GM18519 (cell line): ENCODE measurements at regions not wholly inside any gene's neighbourhood (a gene's known extent, or its start where the extent isn't known, plus 50 kb on each side); places are given as distances from the start of the nearest gene placed in this dataset.
A peak's percentile ranks its signal among the peaks of the same experiment; 100 is the strongest.
"Not testable (repeated sequence)": the region's sequence is repeated elsewhere in the genome, so short reads cannot be mapped to it uniquely, and the experiment has no call there.

ENCODE experiments used
- ATAC-seq: cut with Tn5 transposase; IDR thresholded peaks from one replicate; pipeline ENCODE4 v1.9.1; 2021; ENCODE audit warnings: mild to moderate bottlenecking, moderate library complexity; ENCODE audit not compliant: unreplicated experiment, low FRiP score

DNA sequence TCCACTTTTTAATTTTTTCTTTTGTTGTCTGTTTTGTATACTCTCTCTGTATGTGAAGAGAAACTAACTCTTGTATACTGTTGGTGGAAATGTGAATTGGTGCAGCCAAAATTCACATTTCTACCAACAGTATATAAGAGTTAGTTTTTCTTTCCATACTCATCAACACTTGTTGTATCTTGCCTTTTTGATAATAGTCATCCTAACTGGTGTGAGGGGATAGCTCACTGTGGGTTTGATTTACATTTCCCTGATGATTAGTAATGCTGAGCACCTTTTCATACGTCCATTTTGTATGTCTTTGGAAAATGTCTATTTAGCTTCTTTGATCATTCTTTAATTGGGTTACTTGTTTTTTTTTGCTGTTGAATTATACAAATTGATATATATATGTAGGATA lies 375.5 kb upstream of the IGFBP3 start:
- no peak for ATAC-seq

DNA sequence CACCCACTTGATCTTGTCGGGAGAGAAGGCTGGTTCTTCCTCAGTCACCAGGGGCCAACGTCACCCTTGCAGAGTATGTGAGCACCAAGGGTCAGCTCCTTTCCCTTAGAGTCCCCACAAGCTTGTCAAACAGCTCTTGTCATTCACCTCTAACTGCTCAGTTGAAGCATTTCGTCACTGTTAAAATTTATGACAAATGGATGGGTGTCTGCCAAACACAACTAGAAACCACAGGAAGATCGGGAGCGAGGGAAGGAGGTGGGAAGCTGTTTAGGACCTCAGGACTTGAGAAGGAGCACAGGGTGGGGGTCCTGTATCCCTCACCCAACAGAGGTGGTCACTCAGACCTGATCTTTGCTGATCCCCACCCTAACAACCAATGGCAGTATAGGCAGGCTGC lies 373.3 kb upstream of the IGFBP3 start:
- ATAC-seq: no peak

DNA sequence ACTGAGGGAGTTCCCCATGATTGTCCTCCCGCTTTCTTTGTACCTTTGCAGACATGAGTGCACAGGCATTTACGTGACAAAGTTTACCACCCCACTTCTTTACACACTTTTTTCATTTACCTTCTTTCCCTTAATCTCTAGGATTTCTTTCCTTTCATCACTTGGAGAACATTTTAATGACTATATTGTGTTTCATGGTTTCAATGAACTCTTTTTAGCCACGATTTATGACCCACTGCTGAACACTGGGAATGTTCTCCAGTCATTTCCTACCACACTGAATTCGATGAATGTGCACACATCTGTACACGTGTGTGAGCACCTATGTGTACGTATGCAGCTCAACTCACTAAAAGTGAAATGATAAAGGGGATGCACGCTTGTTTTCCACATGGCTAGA lies 371.7 kb upstream of the IGFBP3 start:
- ATAC-seq: no peak

DNA sequence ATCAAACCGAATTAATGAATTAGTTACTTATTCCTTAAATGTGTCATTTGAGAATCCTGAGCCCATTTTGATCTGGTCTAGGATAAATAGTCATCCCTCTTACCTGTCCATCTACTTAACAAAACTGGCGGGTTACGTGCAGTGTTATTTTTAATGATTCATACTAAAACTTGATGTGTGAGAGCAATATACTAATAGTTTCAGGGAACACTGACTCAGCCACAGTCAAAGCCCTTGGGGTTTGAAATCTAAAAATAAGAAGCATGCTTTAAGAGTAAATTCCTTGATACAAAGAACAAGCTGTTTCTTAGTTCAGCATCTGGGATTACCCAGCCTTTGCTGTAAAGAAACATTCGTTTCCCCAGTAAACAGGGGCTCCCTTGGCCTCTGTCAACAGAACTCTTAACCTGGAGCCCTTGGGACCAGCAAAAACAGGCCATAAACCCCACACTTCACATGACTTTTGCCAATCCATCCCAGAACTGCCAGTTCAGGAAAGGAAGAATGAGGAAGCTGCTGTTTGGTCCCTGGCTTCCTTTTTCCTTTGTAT lies 370.6 kb upstream of the IGFBP3 start:
- peak; percentile 74 for ATAC-seq

DNA sequence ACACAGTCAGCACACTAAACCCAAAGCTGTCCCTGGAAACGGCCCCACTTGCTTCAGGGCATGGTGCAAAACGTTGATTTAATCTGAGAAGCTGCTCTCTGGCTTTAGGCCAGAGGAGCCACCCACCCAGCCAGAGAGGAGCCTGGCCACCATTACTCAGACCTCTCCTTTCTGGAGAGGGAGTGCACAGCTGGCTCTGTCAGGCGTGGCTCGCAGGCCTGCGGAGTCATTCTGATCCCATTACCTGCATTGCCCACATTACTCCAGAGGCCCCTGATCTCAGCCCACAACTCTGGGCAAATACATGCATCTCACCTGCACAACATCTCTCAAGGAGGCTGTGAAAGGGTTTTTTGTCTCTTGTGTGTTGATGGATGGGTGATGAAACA lies 370.0 kb upstream of the IGFBP3 start:
- ATAC-seq: peak; percentile 51

DNA sequence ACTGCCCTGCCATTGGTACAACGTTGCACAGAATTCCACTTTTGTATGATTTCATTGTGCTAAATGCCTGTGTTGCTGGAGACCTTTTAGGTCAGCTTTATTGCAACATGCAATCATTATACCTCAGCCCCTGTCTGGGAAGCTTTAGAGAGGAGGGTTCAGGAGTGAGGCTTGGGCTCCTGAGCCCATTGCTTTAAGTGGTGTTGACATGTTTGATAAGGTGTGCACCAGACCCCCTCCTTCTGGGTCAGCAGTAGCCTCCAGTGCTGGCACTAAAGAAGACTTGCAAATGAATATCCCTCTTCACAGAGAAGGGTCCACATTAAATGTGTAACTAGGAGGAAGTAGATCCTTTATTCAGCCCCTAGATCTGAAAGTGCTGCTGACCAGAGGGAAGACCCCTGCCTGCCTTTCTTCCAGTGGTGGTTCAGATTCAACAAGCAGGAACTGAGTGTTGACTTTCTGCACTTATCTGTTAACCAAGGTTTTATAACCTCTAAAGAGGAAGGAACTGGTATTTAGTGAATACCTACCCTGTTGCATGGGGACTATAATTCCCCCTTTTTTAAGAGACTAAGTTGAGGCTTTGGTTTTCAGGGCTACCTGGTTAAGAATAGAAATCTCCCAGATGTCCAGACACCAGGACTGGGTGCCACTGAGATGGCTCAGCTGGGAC lies 369.4 kb upstream of the IGFBP3 start:
- ATAC-seq: peak; percentile 9

DNA sequence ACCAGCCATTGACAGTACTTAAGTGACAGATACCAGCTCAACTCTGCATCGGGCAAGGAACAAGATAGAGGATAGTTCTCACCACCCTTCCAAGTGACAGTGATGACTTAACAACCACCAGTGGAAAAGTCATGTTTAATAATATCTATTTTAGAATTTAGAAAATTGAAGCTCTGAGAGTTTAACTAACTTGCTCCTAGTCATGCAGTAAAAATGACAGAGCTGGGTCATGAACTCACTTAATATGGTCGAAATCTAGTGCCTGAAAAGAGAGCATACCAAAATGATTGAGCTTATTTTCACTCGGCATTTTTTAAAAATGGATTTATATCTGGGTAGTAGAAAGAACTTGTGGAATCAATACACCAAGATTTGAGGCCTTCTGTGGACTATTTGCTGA lies 367.8 kb upstream of the IGFBP3 start:
- ATAC-seq: no peak

DNA sequence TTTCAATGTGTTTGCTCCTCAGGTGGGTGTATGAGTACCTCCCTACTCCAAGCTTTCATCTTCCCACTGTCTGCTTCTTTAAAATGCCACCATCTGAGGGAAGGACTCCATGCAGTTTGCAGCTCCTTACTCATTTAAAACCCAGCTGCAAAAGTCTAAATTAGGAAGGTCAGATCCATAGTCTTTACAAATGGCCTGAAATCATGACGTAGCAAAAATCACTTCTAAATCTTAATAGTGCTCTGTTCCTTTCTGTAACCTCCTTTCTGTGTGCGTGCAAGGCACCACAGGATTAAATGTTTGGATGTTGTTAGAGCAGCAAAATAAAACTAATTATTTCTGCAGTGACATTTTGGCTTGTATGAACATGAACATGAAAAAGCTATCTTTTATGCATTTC lies 366.9 kb upstream of the IGFBP3 start:
- ATAC-seq: no peak

DNA sequence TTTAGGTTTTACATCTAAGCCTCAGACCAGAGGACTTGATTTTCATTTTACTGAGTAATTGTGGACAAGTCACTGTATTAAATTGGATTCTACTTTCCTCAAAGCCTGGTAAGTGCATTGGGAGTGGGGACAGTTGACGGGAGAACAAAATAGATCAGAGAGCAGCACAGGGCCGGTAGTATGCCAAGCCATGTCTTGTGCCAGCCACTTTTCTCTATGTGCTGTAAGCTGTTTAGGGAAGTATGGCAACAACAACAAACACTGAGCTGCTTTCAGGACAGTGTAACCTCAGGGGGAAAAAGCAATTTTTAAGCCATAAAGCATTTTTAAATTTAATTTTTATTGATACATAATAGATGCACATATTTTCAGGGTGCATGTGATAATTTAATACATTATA lies 365.9 kb upstream of the IGFBP3 start:
- no peak for ATAC-seq

DNA sequence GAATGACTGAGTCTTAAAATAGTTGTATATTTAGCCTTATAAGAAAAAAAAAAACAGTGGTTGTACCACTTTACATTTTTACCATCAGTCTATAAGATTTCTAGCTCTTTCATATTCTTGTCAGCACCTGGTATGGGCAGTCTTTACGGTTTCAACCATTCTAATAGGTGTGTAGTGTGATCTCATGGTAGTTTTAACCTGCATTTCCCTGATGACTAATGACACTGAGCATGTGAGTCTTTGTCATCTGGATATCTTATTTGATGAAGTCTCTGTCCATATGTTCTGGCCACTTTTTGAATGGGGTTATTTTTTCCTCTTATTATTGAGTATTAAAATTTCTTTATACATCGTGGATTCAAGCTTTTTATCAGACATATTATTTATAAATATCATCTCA lies 365.3 kb upstream of the IGFBP3 start:
- no peak for ATAC-seq

DNA sequence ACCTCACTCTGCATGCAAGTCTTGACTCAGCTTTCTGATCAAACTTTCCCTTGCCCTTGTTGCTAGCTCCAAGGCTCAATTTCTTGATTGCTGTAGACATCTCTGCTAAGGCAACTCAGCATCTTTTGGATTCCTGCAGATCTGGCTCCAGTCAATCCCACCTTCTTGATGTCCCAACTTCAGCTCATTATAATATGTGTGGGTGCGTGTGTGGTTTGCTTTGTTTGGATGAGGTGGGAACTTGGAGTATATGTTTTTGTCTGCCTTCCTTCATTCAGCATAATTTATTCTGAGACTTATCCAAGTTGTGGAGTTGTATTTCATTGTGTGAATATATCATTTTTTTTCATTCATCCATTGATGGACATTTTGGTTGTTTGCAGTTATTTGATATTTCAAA lies 364.8 kb upstream of the IGFBP3 start:
- no peak for ATAC-seq

DNA sequence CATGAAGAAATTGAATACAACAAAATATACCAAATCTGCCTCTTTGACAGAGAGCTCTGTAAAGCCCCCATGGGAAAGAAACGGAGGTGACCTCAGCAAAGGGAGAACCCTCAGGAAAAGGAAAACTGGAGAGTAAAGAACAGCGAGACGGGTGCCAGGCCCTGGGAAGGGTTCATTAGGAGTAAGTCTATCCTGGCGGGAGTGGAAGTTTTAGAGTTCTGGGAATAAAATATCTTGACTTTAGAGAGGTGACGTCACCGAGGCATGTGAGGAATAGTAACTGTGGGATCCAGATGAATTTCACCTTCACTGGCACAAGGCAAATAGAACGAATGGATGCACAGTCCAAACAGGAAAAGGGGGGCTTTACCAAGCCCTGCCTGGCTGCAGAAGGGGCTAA lies 362.8 kb upstream of the IGFBP3 start:
- ATAC-seq: no peak

DNA sequence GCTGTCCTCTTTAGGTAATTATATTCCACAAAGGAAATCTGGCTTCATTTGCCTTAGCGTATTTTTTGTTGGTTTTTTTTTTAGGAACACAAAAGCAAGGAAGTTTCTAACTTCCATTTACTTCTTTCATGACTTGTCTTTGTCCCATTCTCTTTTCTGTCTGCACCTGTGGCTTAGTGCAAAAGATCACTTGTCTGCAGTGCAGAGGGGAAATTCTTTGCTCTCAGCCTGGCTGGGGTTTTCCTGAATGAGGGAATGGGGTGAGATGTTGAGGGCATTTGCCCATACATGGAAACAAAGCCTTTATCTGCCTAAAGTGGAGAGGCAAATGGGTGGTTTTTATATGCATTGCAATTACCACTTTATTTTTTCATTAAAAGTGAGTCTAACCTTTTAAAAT lies 361.1 kb upstream of the IGFBP3 start:
- no peak for ATAC-seq

DNA sequence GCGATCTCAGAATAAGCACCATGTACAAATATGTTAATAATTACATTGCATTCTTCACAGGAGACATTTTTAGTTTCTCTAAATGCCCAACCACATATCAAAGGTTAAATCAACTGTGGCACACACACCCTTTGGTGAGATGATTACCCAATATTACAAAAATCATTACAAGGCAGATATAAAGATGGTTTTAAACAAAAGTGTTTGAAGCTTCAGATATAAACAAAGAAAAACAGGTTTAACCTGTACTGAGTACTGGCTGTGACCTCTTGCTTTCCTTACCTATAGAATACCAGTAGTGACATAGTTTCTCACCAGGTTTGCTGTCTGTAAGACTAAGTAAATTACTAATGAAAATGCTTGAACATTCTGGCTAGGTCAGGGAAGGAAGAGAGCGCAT lies 360.0 kb upstream of the IGFBP3 start:
- ATAC-seq: no peak

DNA sequence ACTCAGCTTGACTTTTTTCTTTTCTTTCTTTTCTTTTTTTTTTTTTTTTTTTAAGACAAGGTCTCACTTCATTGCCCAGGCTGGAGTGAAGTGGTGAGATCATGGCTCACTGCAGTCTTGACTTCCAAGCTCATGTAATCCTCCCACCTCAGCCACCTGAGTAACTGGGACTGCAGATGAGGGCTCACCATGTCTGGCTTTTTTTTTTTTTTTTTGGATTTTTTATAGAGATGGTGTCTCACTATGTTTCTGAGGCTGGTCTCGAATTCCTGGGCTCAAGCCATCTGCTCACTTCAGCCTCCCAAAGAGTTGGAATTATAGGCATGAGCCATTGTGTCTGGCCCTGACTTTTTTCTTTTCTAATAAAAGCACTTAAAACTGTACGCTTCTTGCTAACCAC lies 358.2 kb upstream of the IGFBP3 start:
- no peak for ATAC-seq

DNA sequence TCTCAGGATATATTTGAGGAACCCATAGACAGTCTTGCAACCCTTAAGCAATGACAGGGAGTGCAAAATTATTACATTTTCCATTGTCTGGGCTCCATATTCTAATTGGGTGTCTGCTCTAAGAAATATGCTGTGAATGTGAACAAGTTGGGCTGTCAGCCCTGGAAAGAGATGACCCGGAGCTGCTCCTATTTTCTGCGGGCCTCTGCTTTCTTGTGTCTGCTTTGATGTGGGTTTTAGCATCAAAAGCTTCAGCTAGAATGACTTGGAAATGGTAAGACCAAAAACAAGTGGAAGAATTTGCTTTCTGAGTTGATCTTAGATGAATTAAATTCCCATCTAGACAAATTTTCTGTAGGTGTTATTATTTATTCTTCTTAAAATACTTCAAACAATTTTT lies 343.6 kb upstream of the IGFBP3 start:
- no peak for ATAC-seq

DNA sequence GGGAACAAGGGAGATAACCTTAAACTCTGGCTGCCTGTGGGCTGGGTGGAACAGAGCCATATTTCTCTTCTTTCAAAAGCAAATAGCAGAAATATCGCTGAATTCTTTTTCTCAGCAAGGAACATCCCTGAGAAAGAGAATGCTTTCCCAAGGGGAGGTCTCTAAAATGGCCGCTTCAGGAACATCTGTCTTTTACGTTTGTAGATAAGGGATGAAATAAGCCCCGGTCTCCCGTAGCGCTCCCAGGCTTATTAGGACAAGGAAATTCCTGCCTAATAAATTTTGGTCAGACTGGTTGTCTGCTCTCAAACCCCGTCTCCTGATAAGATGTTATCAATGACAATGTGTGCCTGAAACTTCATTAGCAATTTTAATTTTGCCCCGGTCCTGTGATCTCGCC lies 340.6 kb upstream of the IGFBP3 start:
- ATAC-seq: not testable (repeated sequence)

DNA sequence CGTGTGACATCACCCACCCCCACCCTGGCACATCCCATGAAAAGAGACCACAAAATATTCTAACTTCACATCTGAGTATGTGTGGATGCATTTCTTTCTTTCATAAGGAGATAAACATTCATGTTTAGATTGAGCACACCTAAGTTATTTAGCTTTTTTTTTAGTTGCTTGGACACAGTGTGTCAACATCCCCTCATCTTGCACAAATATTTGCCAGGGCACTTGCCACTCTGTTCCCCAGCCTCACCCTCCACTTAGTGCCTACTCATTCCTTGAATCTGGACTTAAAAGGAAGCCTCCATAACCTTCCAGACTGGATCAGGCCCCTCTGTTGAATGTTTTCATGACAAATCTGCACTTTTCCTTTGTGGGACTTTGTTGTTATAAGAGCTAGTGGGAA lies 338.9 kb upstream of the IGFBP3 start:
- ATAC-seq: no peak

DNA sequence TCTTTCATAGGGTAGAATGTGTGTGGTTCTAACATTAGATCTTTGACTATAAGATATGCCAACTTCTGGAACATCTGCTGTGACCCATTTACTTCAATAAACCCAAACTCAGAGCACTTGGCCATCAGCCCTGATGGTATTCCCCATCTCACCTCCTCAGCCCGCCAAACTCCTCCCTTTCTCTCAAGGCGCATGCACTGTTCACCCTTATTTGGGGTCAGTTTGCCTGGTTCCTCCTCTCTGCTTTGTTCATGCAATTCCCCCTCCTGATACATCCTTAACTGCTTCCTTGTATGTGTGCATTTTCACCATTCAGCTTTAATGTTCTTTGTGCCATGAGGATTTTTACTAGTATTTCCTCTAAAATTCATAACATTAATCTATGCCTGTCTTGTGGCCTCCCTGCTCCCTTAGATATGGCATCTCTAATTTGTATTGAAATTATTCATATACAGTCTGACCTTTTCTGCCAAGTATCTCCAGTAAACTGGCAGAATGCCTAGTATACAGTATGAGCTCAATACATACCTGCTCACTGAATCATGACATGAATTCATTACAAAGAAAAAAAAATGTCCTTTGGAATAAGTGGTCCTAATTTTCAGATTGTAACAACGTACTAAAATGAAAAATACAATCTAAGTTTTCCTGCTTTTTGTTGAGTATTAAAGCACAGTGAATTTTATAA lies 336.8 kb upstream of the IGFBP3 start:
- no peak for ATAC-seq

DNA sequence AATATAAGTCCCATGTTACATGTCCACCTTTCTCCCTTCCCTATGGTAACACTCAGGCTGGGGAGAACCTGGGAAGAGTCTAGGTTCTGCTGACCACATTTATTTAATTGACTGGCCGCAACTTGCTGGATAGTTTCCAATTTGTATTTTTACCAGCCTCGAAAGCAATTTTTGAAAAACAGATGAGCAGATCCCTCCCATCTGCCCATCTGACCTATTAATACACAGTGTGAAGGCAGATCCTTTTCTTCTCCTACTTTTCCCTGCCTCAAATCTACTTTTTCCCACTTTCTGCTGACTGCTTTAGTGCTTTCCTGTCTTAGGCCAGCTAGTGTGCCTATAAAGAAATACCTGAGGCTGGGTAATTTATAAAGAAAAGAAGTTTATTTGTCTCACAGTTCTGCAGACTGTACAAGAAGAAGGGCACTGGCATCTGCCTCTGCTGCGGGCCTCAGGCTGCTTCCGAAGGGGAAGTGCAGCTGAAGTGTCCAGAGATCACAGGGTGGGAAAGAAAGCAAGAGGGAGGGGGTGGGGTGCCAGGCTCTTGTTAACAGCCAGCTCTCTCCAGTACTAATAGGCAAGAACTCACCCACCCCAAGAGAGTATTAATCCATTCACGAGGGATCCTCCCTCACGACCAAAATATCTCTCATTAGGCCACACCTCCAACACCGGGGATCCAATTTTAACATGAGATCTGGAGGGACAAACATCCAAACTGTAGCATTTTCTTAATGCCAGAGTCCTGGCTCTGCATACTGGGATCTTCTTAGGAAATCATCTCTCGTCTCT lies 336.0 kb upstream of the IGFBP3 start:
- ATAC-seq: no peak

DNA sequence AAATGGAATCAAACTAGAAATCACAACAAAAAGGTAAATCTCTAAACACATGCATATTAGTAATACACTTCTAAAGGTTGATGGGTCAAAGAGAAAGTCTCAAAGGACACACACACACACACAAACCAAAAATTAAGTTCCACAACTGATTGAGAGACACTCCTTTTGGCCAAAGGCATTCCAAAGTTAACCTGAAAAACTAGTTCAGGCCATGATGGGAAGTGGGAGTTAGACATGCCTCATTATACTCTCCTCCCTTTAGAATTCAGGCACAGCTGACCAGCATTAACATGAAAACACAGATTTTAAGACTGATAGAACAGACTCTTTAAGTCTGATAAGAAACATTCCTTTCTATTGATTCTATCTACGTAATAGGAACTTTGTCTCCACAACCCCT lies 332.4 kb upstream of the IGFBP3 start:
- ATAC-seq: no peak
